ENCODE measurements at regions not wholly inside any gene's neighbourhood (a gene's known extent, or its start where the extent isn't known, plus 50 kb on each side); places are given as distances from the start of the nearest gene placed in this dataset.
"Not testable (repeated sequence)": the region's sequence is repeated elsewhere in the genome, so short reads cannot be mapped to it uniquely, and the experiment has no call there.

- TF ChIP-seq, protein P1, sequence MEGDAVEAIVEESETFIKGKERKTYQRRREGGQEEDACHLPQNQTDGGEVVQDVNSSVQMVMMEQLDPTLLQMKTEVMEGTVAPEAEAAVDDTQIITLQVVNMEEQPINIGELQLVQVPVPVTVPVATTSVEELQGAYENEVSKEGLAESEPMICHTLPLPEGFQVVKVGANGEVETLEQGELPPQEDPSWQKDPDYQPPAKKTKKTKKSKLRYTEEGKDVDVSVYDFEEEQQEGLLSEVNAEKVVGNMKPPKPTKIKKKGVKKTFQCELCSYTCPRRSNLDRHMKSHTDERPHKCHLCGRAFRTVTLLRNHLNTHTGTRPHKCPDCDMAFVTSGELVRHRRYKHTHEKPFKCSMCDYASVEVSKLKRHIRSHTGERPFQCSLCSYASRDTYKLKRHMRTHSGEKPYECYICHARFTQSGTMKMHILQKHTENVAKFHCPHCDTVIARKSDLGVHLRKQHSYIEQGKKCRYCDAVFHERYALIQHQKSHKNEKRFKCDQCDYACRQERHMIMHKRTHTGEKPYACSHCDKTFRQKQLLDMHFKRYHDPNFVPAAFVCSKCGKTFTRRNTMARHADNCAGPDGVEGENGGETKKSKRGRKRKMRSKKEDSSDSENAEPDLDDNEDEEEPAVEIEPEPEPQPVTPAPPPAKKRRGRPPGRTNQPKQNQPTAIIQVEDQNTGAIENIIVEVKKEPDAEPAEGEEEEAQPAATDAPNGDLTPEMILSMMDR (IDR thresholded peaks at IDR 0.05; ENCODE audit: low read length), result not testable (repeated sequence)
- TF ChIP-seq EZH2 (optimal IDR thresholded peaks at IDR 0.05; ENCODE audit: low read depth, low read length); EZH2phosphoT487 (IDR thresholded peaks at IDR 0.05; ENCODE audit: low read length): not testable (repeated sequence)
These were observed 163.4 kb upstream of the NT5E start for GRCh38 chr6:85286507-85286906.
